Left renal pelvis (tissue), 4 donors: ENCODE measurements at regions not wholly inside any gene's neighbourhood (a gene's known extent, or its start where the extent isn't known, plus 50 kb on each side); places are given as distances from the start of the nearest gene placed in this dataset.

Source experiments
- DNase-seq, 4 donors: peaks; one replicate each; pipeline ENCODE4 v3.0.0-alpha.2; 2013; ENCODE audit warnings: low read depth in 4 of 4, low spot score in 3 of 4

DNA sequence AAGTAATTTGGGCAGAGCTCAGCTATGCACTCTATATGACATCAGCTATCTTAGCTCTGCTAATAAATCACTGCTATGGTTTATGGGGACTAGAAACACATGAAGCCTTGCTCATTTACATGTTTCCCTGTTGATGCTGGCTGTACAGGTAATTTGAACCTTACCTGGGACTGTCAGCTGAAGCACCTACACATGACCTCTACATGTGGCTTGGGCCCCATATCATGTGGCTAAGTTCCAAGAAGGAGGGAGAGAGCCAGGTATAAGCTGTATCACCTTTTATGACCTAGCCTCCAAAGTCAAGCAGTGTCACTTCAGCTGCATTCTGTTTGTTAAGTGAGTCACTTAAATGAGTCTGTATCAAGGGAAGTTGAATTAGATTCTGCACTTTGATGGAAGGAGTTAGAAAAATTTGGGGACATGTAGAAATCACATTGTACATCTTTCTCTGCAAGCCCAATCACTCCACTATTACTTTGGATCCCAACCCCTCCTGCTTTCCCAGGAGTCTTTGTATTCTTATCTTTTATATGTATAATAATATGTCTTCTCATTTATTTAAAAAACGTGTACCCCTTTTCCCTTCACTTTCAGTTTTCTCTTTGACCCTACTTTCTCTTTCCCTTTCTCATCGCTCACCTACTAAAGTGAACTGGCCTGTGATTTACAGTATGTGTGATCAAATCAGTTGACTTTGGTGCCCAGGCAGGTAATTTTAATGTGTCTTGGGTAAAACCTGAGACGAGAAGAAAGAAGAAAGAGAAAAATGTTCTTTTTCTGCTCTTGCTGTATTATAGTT lies 53.4 kb upstream of the PRKACB start:
- DNase-seq = no peak

DNA sequence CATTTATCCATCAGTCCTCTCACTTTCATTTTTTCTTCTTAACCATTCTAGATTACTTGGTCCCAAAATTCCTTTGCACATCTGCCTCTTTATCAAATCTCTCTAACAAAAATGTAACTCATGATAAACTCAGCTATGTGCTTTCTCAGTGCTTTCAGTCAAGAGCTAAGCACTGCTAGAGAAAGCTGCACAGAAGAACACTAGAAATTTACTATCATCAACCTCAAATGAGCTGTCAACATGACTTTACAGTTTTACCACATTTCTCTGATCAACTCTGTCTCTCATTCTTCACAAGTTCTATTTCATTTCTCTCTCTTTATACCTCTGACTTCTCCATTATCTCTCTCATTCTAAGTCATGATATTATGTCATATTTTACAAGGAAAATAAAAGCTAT lies 54.2 kb upstream of the PRKACB start:
- DNase-seq = no peak

DNA sequence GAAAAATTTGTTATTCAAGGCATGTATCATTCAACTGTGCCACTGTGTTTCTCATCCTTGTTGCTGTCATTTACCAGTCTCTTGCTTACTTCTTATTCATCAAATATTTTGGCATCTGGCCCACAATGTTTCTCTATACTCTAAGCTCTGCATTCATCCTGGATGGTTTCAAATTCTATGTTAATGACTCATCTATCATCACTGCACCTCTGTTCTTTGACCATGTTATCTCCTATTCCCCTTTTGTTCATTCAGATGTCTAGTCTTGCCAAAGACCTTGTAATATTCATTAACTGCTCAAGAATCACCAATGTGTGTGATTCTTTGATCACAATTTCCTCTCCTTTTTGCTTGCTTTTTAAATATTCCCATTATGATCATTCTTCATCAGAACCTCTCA lies 54.6 kb upstream of the PRKACB start:
- DNase-seq = no peak

DNA sequence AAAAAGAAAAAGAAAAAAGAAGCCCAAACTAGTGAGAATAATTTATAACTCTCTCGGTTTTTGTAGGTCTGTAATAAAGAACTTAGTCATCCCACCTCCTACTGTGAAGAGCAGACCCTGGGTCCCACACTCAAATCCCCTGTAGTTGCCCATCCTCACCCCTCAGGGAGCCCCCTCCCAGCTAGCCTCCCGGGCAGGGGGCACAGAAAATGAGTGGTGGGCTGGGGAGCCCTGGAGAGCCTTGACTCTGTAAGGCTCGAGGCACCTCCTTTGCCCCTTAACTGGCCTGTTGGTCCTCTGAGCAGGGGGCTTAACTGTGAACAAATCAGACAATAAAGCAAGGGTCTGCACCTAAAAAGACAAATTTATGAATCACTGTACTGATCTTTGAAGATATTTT lies 57.5 kb upstream of the PRKACB start:
- no peak for DNase-seq

DNA sequence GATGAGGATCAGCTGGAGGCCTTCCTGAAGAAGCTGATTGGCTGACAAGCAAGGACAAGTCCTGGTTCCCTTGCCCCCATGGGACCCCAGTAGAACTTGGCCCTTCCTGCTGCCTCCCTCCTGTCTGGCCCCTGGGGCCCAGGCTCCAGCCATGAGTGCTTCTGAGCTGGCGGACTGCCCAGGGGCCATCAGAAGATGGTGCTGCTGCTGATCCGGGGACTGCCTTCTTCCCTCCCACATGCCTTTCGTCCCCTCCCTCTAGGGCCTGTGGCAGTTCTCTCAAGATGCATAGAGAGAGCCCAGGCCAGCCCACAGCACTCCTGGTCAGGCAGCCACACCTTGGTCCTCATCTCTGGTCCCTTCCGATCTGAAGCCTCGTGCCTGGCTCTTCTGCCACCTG lies 57.9 kb upstream of the PRKACB start:
- DNase-seq = no peak

DNA sequence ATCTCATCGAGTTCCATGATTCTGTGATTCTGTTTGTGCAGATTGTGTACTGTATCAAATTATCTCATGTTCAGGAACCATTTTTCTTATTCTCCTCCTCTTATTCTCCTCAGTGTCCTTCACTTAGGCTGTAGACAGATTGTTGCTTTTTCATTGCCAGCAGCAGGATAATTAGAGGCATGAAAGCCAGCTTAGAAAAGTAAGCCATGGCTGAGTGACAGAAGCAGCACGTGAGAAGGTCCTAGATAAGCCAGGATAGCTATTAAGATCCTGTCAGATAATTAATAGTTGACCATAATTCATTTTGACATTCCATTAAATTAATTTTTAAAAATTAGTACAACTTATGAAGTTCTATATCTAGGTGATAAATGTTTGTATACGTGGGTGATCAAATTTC lies 60.8 kb upstream of the PRKACB start:
- no peak for DNase-seq

DNA sequence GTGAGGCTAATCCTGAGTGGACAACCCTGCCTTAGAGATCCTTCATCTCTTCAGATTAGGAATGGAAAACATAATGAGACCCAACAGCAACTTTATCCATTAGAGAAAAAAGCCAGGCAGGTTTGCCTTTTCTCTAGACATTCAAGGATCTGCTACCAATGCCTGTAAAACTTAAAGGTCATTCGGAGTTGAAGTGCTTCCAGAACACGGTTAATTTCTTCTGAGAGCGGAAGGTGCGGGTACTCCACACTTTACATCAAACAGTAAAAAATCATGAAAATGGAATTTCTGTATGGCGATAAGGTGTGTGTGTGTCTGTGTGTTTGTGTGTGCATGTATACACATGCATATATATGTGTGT lies 65.2 kb upstream of the PRKACB start:
- no peak for DNase-seq

DNA sequence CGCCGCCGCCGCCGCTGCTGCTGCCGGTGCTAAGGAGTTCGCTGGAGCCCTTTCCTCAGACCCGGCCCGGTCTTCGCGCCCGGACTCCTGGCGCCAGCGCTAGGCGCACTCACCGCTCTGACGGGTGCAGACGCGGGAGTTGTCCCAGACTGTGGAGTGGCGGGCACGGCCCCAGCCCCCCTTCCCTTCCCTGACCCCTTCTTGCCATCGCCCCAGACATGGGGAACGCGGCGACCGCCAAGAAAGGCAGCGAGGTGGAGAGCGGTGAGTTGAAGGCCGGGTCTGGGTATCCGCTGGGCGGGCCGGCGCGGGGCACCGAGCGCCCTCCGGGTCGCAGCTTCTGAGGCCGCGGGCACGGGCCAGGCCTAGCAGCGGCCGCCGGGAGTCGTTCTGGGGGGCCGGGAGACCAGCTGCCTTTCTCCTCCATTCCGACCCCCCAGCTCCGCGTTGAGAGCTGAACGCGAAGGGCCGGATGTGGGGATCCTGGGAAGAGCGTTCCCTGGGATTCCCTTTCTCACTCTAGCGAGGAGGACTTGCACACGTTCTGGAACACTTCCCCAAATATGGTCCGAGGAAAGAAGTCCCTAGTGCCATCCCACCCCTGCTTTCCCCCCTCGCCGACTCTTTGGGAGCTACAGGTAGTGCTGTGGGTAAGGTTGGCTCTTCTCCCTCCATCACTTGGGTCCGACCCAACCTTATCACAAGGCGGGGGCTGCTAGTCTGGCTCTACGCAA lies 65.8 kb upstream of the PRKACB start:
- peak; percentile 31 to 44 (median 36) for DNase-seq

DNA sequence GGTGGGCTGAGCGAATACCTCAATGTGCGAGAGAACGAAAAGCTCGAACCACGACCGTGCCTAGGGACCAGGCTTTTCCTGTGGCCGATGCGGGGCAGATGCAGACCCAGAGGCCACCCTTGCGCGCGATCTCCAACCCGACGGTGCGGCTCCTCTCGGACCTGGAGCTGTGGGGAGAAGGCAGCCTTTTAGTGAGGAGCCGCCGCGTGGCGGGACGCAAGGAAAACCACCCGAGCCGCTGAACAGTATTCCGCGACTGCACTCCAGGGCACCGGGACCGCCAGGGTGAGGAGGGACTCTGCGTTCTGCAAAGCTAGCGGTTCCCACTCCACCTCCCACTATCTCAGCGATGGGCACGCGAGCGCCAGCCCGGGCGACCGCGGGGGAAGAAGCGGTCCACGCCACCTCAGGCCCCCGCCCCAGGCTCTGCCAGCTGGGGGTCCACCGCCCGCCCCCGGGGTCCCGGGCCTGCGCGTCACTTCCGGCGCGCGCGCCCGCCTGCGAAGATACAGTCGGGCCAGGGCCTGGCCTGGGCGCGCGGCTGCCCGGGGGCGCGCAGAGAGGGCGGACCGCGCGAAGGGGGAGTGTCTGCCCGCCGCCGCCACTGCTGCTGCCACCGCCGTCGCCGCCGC lies 66.5 kb upstream of the PRKACB start:
- DNase-seq = peak; percentile 61 to 77 (median 71)

DNA sequence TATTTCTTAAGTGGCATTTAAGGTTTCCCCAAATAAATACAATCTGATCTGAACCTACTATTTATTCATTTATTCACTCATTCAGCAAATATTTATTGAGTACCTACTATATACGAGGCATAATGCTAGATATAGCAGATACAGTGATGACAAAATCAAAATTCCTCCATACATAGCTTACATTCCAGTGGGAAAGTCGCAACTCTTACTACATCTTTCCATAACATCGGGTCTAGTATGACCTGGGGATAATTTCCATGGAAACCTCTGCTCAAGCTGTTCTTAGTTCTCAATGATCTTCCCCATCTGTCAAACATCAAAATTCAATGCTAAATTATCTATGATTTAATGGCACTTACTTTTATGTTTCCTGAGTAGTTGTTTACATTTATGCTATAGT lies 70.8 kb upstream of the PRKACB start:
- no peak for DNase-seq

DNA sequence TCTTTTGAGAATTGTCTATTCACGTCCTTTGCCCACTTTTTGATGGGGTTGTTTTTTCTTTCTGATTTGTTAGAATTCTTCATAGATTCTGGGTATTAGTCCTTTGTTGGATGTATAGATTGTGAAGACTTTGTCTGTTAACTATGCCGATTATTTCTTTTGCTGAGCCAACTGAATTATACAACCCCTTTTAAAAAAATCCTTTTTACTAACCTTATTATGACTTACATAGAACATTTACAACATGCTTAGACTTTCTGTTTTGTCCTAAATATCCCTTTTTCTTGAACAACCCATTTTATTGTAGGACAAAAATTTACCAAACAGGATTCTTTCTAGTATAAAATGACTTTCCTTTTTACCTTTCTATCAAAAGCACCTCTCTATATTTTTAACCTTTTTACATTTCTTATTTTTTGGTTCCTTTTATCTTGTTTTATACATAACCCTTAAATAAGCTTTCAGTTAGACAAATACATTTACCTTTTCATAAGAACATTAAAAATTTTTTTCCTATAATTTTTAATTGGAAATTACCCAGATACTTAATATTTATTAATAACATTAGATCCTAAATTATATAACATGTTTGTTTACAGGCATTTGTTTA lies 70.4 kb upstream of the TTLL7 start:
- no peak for DNase-seq

DNA sequence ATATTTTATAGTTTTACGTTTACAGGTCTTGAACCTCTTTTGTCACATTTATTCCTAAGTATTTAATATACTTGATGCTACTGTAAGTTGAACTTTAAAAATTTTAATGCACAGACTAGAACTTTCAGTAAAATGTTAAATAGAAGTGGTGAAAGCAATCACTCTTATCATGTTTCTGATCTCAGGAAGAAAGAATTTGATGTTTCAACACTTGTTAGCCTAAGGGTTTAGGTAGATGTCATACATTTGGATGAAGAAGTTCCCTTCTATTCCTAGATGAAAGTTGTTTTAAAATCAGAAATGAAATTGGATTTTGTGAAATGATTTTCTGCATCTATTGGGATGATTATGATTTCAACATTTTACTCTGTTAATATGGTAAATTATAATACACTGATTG lies 63.6 kb upstream of the TTLL7 start:
- no peak for DNase-seq

DNA sequence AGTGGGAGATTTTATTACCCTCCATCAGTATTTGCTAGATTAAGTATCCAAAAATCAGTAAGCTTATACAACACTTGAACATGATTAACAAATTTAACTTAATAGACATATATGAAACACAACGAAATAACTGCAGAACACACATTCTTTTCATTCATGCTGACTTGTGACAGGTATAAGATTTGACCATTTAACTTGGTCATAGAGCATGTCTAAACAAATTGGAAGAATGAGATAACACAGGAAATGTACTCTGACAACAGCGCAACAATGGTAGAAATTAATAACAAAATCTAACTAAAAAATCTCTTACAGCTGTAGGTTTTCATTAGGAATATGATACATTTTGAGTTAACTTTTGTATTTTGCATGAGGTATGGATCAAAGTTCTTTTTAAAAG lies 62.4 kb upstream of the TTLL7 start:
- DNase-seq = no peak

DNA sequence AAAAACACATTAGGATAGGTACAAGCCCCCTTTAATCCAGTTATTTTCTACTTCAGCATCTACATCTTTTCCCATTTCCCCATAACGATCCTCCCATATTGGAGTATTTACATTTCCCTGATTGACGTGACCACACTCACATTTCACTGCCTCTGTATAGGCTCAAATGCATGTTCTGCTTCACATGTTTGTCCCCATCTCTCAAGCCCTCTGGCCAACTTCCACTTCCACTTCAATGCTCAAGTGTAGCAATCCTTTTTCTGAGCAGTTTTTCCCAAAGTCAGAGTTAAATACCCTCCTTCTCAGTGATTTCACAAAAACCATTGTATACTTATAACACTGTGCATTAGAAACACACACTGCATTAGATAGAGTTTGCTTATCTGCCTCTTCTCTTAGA lies 61.8 kb upstream of the TTLL7 start:
- no peak for DNase-seq

DNA sequence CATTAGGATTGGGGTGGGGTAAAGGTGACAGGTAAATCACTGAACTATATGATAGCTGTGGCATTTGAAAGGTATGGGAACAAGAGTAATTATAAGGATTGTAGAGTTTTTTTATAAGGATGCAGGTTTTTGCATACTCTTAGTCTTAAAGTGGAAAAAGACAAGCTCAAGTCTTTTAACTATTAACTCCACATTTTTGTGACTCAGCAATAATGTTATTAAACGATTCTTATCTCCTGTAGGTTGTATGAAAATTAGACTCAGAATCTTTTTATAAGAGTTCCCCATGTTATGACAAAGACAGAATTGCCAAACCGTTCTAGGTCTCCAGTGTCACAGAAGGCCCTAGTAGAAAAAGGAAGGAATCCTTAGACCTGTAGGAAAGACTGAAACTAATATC lies 49.9 kb upstream of the TTLL7 start:
- DNase-seq = no peak
